ENCODE measurements at regions not wholly inside any gene's neighbourhood (a gene's known extent, or its start where the extent isn't known, plus 50 kb on each side); places are given as distances from the start of the nearest gene placed in this dataset.

DNA sequence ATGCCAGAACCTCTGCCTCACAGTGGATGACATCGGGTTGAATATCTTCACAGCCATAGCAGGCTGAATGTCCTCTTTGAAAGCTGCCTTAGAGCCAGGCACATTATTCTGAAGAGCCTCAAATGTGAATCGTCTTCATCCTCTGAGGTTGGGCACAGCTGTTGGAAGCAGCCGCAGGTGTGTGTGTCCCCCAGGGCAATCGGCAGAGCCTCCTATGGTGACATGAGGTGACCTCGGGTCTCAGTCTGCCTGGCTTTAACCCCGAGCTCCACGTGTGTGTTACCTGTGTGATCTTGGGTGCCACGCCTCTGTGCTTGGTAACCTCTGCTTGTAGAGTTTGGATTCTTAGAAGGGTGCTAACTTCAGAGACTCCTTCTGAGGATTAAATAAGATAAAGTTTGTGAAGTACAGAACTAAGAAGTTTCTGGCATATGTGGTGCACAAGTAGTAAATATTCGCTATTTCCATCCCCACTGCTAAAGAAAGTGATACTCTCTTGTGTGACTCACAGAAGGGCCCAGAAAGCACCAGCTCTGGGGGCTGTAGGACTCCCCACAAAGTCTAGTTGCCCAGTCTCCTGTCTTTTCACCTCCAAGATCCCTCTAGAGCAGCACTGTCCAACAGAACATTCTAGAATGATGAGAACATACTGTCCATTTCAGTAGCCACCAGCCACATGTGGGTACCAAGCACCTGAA lies 500.9 kb downstream of the NPHP4 start:
- 62% methylated on average over 9 of the region's 9 CpGs for WGBS
- TF ChIP-seq, protein P1, sequence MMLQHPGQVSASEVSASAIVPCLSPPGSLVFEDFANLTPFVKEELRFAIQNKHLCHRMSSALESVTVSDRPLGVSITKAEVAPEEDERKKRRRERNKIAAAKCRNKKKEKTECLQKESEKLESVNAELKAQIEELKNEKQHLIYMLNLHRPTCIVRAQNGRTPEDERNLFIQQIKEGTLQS (IDR thresholded peaks at IDR 0.05) = no peak
- TF ChIP-seq RAD21 (IDR thresholded peaks at IDR 0.05) = no peak
- no peak overlapping the region for H3K9ac ChIP-seq (ENCODE audit: low read depth in 1 of 2, low read length in 2 of 2)

DNA sequence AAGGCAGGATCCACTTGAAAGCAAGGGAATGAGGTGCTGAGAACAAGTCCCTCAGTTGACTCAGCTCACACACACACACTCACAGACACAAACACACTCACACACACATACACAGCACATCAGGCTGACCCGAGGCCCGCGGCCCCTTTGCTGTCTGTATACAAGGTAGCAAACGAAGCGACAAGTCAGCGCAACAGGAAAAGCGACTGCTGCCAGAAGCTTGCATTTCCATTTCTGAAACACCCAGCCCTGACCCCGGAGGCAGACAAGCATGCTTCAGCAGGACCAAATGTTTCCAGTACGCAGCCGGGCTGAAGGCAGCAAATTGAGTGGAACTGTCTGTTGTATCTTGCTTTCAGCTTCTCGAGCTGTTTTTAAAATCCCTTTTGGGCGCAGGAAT lies 501.6 kb downstream of the NPHP4 start:
- Histone ChIP-seq H3K4me1 (ENCODE audit: control insufficient read depth in 4 of 4, insufficient read depth in 4 of 4, low read length in 3 of 4) (no peaks in the 10 kb centered on the region), H3K27ac (ENCODE audit: low read depth in 1 of 2, low read length in 2 of 2) (no peak overlapping the region), H3K4me3 (ENCODE audit: low read depth in 1 of 3, low read length in 3 of 3) (no peak overlapping the region), H3K36me3 (ENCODE audit: control insufficient read depth in 4 of 4, insufficient read depth in 3 of 4, low read depth in 1 of 4, low read length in 3 of 4) (no peaks in the 10 kb centered on the region), H3K9me3 (ENCODE audit: control insufficient read depth in 4 of 4, low read length in 3 of 4) (no peaks in the 10 kb centered on the region), H3K9ac (ENCODE audit: low read depth in 1 of 2, low read length in 2 of 2) (no peak overlapping the region), H3K27me3 (ENCODE audit: control insufficient read depth in 4 of 4, insufficient read depth in 4 of 4, low read length in 3 of 4) (peaks cover 0 to 12% (median 1%) of the 10 kb centered on the region in 4 donors)
- TF ChIP-seq JUND (IDR thresholded peaks at IDR 0.05) (no peak), FOXA2 (IDR thresholded peaks at IDR 0.05) (no peak), NR2F2 (IDR thresholded peaks at IDR 0.05) (no peak), EGR1 (IDR thresholded peaks at IDR 0.05; ENCODE audit: low read depth in 2 of 2) (no peak), SP1 (IDR thresholded peaks at IDR 0.05) (no peak), RAD21 (IDR thresholded peaks at IDR 0.05) (no peak), TAF1 (conservative IDR thresholded peaks at IDR 0.05) (no peak), GABPA (IDR thresholded peaks at IDR 0.05 in 1 of 2, conservative IDR thresholded peaks at IDR 0.05 in 1 of 2) (no peak)
- TF ChIP-seq, protein P2, sequence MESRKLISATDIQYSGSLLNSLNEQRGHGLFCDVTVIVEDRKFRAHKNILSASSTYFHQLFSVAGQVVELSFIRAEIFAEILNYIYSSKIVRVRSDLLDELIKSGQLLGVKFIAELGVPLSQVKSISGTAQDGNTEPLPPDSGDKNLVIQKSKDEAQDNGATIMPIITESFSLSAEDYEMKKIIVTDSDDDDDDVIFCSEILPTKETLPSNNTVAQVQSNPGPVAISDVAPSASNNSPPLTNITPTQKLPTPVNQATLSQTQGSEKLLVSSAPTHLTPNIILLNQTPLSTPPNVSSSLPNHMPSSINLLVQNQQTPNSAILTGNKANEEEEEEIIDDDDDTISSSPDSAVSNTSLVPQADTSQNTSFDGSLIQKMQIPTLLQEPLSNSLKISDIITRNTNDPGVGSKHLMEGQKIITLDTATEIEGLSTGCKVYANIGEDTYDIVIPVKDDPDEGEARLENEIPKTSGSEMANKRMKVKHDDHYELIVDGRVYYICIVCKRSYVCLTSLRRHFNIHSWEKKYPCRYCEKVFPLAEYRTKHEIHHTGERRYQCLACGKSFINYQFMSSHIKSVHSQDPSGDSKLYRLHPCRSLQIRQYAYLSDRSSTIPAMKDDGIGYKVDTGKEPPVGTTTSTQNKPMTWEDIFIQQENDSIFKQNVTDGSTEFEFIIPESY (IDR thresholded peaks at IDR 0.05) = no peak
- TF ChIP-seq, protein P3, sequence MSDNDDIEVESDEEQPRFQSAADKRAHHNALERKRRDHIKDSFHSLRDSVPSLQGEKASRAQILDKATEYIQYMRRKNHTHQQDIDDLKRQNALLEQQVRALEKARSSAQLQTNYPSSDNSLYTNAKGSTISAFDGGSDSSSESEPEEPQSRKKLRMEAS (IDR thresholded peaks at IDR 0.05) = no peak
- TF ChIP-seq, protein P4, sequence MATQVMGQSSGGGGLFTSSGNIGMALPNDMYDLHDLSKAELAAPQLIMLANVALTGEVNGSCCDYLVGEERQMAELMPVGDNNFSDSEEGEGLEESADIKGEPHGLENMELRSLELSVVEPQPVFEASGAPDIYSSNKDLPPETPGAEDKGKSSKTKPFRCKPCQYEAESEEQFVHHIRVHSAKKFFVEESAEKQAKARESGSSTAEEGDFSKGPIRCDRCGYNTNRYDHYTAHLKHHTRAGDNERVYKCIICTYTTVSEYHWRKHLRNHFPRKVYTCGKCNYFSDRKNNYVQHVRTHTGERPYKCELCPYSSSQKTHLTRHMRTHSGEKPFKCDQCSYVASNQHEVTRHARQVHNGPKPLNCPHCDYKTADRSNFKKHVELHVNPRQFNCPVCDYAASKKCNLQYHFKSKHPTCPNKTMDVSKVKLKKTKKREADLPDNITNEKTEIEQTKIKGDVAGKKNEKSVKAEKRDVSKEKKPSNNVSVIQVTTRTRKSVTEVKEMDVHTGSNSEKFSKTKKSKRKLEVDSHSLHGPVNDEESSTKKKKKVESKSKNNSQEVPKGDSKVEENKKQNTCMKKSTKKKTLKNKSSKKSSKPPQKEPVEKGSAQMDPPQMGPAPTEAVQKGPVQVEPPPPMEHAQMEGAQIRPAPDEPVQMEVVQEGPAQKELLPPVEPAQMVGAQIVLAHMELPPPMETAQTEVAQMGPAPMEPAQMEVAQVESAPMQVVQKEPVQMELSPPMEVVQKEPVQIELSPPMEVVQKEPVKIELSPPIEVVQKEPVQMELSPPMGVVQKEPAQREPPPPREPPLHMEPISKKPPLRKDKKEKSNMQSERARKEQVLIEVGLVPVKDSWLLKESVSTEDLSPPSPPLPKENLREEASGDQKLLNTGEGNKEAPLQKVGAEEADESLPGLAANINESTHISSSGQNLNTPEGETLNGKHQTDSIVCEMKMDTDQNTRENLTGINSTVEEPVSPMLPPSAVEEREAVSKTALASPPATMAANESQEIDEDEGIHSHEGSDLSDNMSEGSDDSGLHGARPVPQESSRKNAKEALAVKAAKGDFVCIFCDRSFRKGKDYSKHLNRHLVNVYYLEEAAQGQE (IDR thresholded peaks at IDR 0.05) = no peak
- TF ChIP-seq, protein P5, sequence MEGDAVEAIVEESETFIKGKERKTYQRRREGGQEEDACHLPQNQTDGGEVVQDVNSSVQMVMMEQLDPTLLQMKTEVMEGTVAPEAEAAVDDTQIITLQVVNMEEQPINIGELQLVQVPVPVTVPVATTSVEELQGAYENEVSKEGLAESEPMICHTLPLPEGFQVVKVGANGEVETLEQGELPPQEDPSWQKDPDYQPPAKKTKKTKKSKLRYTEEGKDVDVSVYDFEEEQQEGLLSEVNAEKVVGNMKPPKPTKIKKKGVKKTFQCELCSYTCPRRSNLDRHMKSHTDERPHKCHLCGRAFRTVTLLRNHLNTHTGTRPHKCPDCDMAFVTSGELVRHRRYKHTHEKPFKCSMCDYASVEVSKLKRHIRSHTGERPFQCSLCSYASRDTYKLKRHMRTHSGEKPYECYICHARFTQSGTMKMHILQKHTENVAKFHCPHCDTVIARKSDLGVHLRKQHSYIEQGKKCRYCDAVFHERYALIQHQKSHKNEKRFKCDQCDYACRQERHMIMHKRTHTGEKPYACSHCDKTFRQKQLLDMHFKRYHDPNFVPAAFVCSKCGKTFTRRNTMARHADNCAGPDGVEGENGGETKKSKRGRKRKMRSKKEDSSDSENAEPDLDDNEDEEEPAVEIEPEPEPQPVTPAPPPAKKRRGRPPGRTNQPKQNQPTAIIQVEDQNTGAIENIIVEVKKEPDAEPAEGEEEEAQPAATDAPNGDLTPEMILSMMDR (IDR thresholded peaks at IDR 0.05; ENCODE audit: low read depth, low read length, missing input control) = no peak
- TF ChIP-seq, protein P1 (IDR thresholded peaks at IDR 0.05) = no peak
- 62% methylated on average over 12 of the region's 12 CpGs for WGBS
- DNase-seq (ENCODE audit: low spot score) = no peak

More for the DNA sequence above, 500.9 kb downstream of the NPHP4 start:
- H3K27ac ChIP-seq (ENCODE audit: low read depth in 1 of 2, low read length in 2 of 2) = no peak overlapping the region
- DNase-seq (ENCODE audit: low spot score) = no peak
- peaks cover 0 to 16% (median 1%) of the 10 kb centered on the region in 4 donors for H3K27me3 ChIP-seq (ENCODE audit: control insufficient read depth in 4 of 4, insufficient read depth in 4 of 4, low read length in 3 of 4)
- no peaks in the 10 kb centered on the region for H3K36me3 ChIP-seq (ENCODE audit: control insufficient read depth in 4 of 4, insufficient read depth in 3 of 4, low read depth in 1 of 4, low read length in 3 of 4)
- no peaks in the 10 kb centered on the region for H3K4me1 ChIP-seq (ENCODE audit: control insufficient read depth in 4 of 4, insufficient read depth in 4 of 4, low read length in 3 of 4)
- H3K4me3 ChIP-seq (ENCODE audit: low read depth in 1 of 3, low read length in 3 of 3) = no peak overlapping the region
- H3K9me3 ChIP-seq (ENCODE audit: control insufficient read depth in 4 of 4, low read length in 3 of 4) = no peaks in the 10 kb centered on the region
